ENCODE measurements at regions not wholly inside any gene's neighbourhood (a gene's known extent, or its start where the extent isn't known, plus 50 kb on each side); places are given as distances from the start of the nearest gene placed in this dataset.

GRCh38 chr2:23002234-23002633 is 382.7 kb upstream of the KLHL29 start:
- TF ChIP-seq TAF1 (IDR thresholded peaks at IDR 0.05; ENCODE audit: low read depth, low read length) = no peak
- TF ChIP-seq POLR2A (IDR thresholded peaks at IDR 0.05; ENCODE audit: low read depth, low read length) = no peak
- TF ChIP-seq POLR2AphosphoS5 (IDR thresholded peaks at IDR 0.05; ENCODE audit: low read depth, low read length) = no peak
- no peak for TF ChIP-seq SPI1 (IDR thresholded peaks at IDR 0.05; ENCODE audit: low read depth, low read length)
- no peak for TF ChIP-seq POU2F2 (IDR thresholded peaks at IDR 0.05; ENCODE audit: low read depth, low read length)
- TF ChIP-seq PAX5 (IDR thresholded peaks at IDR 0.05; ENCODE audit: insufficient read depth, low read length, severe bottlenecking) = no peak
